ENCODE measurements at regions not wholly inside any gene's neighbourhood (a gene's known extent, or its start where the extent isn't known, plus 50 kb on each side); places are given as distances from the start of the nearest gene placed in this dataset.

DNA sequence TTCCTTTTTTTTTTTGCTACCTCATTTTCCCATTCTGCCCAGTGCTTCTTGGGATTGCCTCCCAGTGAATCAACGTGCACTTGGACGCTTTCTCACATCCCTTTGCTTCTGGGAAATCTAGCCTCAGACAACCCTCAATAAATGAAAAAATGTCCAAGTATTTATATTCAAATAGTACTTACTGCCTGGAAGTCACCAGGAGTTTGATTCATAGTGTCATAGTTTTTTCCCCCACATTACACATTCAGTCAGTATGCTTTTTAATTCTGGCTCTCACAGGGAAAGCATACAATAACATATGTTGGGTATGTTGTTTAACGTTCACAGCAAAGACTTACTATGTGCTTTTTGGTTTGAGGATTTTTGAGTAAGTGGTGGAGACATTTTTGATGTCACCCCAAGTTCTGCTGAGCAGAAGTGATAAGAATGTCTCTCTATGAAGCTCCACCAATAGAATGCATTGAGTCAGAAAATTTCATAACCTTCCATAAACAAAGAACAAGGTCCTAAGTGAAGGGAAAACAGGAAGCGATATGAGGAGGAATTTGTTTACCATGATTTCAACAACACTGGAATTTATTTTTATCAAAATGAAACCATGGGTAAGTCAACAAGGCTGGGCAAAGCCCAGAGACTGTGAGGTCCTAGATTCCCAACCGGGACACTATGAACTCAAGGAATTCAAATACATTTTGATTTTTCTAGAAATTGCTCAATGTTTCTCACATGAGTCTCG lies 301.2 kb upstream of the BMP2 start:
- TF ChIP-seq, protein P1, sequence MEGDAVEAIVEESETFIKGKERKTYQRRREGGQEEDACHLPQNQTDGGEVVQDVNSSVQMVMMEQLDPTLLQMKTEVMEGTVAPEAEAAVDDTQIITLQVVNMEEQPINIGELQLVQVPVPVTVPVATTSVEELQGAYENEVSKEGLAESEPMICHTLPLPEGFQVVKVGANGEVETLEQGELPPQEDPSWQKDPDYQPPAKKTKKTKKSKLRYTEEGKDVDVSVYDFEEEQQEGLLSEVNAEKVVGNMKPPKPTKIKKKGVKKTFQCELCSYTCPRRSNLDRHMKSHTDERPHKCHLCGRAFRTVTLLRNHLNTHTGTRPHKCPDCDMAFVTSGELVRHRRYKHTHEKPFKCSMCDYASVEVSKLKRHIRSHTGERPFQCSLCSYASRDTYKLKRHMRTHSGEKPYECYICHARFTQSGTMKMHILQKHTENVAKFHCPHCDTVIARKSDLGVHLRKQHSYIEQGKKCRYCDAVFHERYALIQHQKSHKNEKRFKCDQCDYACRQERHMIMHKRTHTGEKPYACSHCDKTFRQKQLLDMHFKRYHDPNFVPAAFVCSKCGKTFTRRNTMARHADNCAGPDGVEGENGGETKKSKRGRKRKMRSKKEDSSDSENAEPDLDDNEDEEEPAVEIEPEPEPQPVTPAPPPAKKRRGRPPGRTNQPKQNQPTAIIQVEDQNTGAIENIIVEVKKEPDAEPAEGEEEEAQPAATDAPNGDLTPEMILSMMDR (IDR thresholded peaks at IDR 0.05; ENCODE audit: insufficient read depth, low read depth, low read length), result no peak
- no peak for TF ChIP-seq EZH2 (IDR thresholded peaks at IDR 0.05; ENCODE audit: insufficient read depth, low read length)

All from astrocyte (in vitro differentiated cells and primary cell).